Middle frontal gyrus (tissue), 1 donor: ENCODE measurements at regions not wholly inside any gene's neighbourhood (a gene's known extent, or its start where the extent isn't known, plus 50 kb on each side); places are given as distances from the start of the nearest gene placed in this dataset.

ENCODE experiments used
- DNase-seq: peaks from one replicate; pipeline ENCODE4 v3.0.0-alpha.2; 2015; ENCODE audit warnings: low spot score; ENCODE audit errors: extremely low spot score

GRCh38 chr5:92896722-92897121 lies 684.3 kb downstream of the NR2F1-AS1 start:
- DNase-seq = no peak

GRCh38 chr5:92890841-92891244 lies 690.2 kb downstream of the NR2F1-AS1 start:
- no peak for DNase-seq

- no peak for DNase-seq
Measured at GRCh38 chr5:92889140-92889539, 691.9 kb downstream of the NR2F1-AS1 start.

GRCh38 chr5:92887254-92887653 lies 693.8 kb downstream of the NR2F1-AS1 start:
- DNase-seq = no peak

GRCh38 chr5:92886751-92887150 lies 694.3 kb downstream of the NR2F1-AS1 start:
- no peak for DNase-seq

- DNase-seq = no peak
Measured at GRCh38 chr5:92885950-92886349, 695.1 kb downstream of the NR2F1-AS1 start.

GRCh38 chr5:92884469-92884868 lies 696.5 kb downstream of the NR2F1-AS1 start:
- DNase-seq = no peak

- no peak for DNase-seq
Measured at GRCh38 chr5:92879806-92880543, 701.0 kb downstream of the NR2F1-AS1 start.

GRCh38 chr5:92874790-92875189 lies 706.2 kb downstream of the NR2F1-AS1 start:
- no peak for DNase-seq

GRCh38 chr5:92868442-92868841 lies 712.6 kb downstream of the NR2F1-AS1 start:
- no peak for DNase-seq

- no peak for DNase-seq
Measured at GRCh38 chr5:92864591-92864990, 716.4 kb downstream of the NR2F1-AS1 start.

- DNase-seq = no peak
Measured at GRCh38 chr5:92863666-92864065, 717.4 kb downstream of the NR2F1-AS1 start.

GRCh38 chr5:92861531-92862285 lies 719.3 kb downstream of the NR2F1-AS1 start:
- DNase-seq = no peak

GRCh38 chr5:92860061-92860460 lies 721.0 kb downstream of the NR2F1-AS1 start:
- no peak for DNase-seq

- no peak for DNase-seq
Measured at GRCh38 chr5:92852219-92852618, 728.8 kb downstream of the NR2F1-AS1 start.

GRCh38 chr5:92850886-92851285 lies 730.1 kb downstream of the NR2F1-AS1 start:
- DNase-seq = no peak

GRCh38 chr5:92849756-92850155 lies 731.3 kb downstream of the NR2F1-AS1 start:
- DNase-seq = no peak

GRCh38 chr5:92841604-92842155 lies 739.3 kb downstream of the NR2F1-AS1 start:
- no peak for DNase-seq

GRCh38 chr5:92838253-92838652 lies 742.8 kb downstream of the NR2F1-AS1 start:
- DNase-seq = no peak

- DNase-seq = no peak
Measured at GRCh38 chr5:92836855-92837755, 743.9 kb downstream of the NR2F1-AS1 start.

GRCh38 chr5:92835712-92836111 lies 745.3 kb downstream of the NR2F1-AS1 start:
- no peak for DNase-seq
